DMS53 treated with DMSO at 0.1 percent for 48 hours (cell line): ENCODE measurements at regions not wholly inside any gene's neighbourhood (a gene's known extent, or its start where the extent isn't known, plus 50 kb on each side); places are given as distances from the start of the nearest gene placed in this dataset.
A peak's percentile ranks its signal among the peaks of the same experiment; 100 is the strongest.

Experiments used
- DNase-seq: peaks from one replicate; lab custom pipeline; 2025; ENCODE audit not compliant: unreplicated experiment; lab: John Stamatoyannopoulos, UW

- DNase-seq = no peak
Measured at GRCh38 chr10:78794736-78795455, 273.9 kb upstream of the ZMIZ1 start.

- peak; percentile 14 for DNase-seq
Measured at GRCh38 chr10:78798976-78799730, 269.6 kb upstream of the ZMIZ1 start.

- DNase-seq = no peak
Measured at GRCh38 chr10:78800006-78800405, 268.8 kb upstream of the ZMIZ1 start.

GRCh38 chr10:78800535-78801320 is 268.0 kb upstream of the ZMIZ1 start:
- DNase-seq = no peak

- no peak for DNase-seq
Measured at GRCh38 chr10:78802431-78802830, 266.3 kb upstream of the ZMIZ1 start.

GRCh38 chr10:78802866-78803265 is 265.9 kb upstream of the ZMIZ1 start:
- DNase-seq = no peak

- DNase-seq = no peak
Measured at GRCh38 chr10:78803710-78804109, 265.1 kb upstream of the ZMIZ1 start.

GRCh38 chr10:78804411-78805032 is 264.2 kb upstream of the ZMIZ1 start:
- no peak for DNase-seq

GRCh38 chr10:78805176-78805575 is 263.6 kb upstream of the ZMIZ1 start:
- no peak for DNase-seq

GRCh38 chr10:78806681-78807221 is 262.0 kb upstream of the ZMIZ1 start:
- no peak for DNase-seq

GRCh38 chr10:78807504-78808203 is 261.1 kb upstream of the ZMIZ1 start:
- no peak for DNase-seq

GRCh38 chr10:78808286-78808685 is 260.5 kb upstream of the ZMIZ1 start:
- no peak for DNase-seq

GRCh38 chr10:78808736-78809367 is 259.9 kb upstream of the ZMIZ1 start:
- no peak for DNase-seq

- no peak for DNase-seq
Measured at GRCh38 chr10:78811174-78811573, 257.6 kb upstream of the ZMIZ1 start.

- no peak for DNase-seq
Measured at GRCh38 chr10:78812571-78813318, 256.0 kb upstream of the ZMIZ1 start.

- no peak for DNase-seq
Measured at GRCh38 chr10:78813526-78813925, 255.2 kb upstream of the ZMIZ1 start.

GRCh38 chr10:78813998-78814399 is 254.8 kb upstream of the ZMIZ1 start:
- peak; percentile 19 for DNase-seq

- no peak for DNase-seq
Measured at GRCh38 chr10:78814407-78814806, 254.4 kb upstream of the ZMIZ1 start.

- peak; percentile 85 for DNase-seq
Measured at GRCh38 chr10:78815702-78816334, 252.9 kb upstream of the ZMIZ1 start.
